WTC11 (cell line): ENCODE measurements at regions not wholly inside any gene's neighbourhood (a gene's known extent, or its start where the extent isn't known, plus 50 kb on each side); places are given as distances from the start of the nearest gene placed in this dataset.

Experiments used
- ATAC-seq: fragments of 200-7000 bp; cut with Tn5 transposase; 2 replicates; pipeline ENCODE4 v1.10.0; 2021; ENCODE audit warnings: mild to moderate bottlenecking, moderate library complexity
- CTCF ChIA-PET: fragments of 300-600 bp; sonication (Branson Sonifier 250); formaldehyde crosslinking; loops from one replicate; lab custom pipeline; 2021; ENCODE audit warnings: antibody characterized with exemption; lab: Charles Lee
- POLR2A ChIA-PET: fragments of 350-600 bp; sonication (Branson Sonifier 250); formaldehyde crosslinking; loops from one replicate; lab custom pipeline; 2021; ENCODE audit warnings: antibody characterized with exemption; lab: Charles Lee
- DNase-seq: peaks from one replicate; pipeline ENCODE4 v3.0.0; 2021; ENCODE audit warnings: low spot score
- H3K27ac Mint-ChIP-seq: 2 replicates; pipeline ENCODE4 v1.8.0; 2021; ENCODE audit warnings: mixed read lengths
- H3K27me3 Mint-ChIP-seq: 2 replicates; pipeline ENCODE4 v1.8.0; 2021; ENCODE audit warnings: low read depth, mild to moderate bottlenecking, moderate library complexity, mixed read lengths
- H3K36me3 Mint-ChIP-seq: 2 replicates; pipeline ENCODE4 v1.8.0; 2021; ENCODE audit warnings: mixed read lengths
- H3K4me1 Mint-ChIP-seq: 2 replicates; pipeline ENCODE4 v1.8.0; 2022; ENCODE audit warnings: mixed read lengths
- H3K4me3 Mint-ChIP-seq: 2 replicates; pipeline ENCODE4 v1.8.0; 2021; ENCODE audit warnings: mild to moderate bottlenecking, moderate library complexity, mixed read lengths
- H3K9me3 Mint-ChIP-seq: 2 replicates; pipeline ENCODE4 v1.8.0; 2021; ENCODE audit warnings: mixed read lengths
- AFF4 ChIP-seq: sonication (generic); formaldehyde crosslinking; IDR thresholded peaks from 2 replicates; pipeline ENCODE4 v1.8.1; 2023; ENCODE audit warnings: mild to moderate bottlenecking, missing genetic modification reagents, borderline replicate concordance
- AR ChIP-seq: fragments of 250-450 bp; sonication (Bioruptor Pico); IDR thresholded peaks from 2 replicates; pipeline ENCODE4 v1.9.0; 2021; ENCODE audit warnings: mild to moderate bottlenecking
- CBFB ChIP-seq: sonication (generic); formaldehyde crosslinking; IDR thresholded peaks from 2 replicates; pipeline ENCODE4 v1.8.1; 2022; ENCODE audit warnings: mild to moderate bottlenecking, low read depth, missing genetic modification reagents
- CREM ChIP-seq: sonication (generic); formaldehyde crosslinking; IDR thresholded peaks from 2 replicates; pipeline ENCODE4 v1.8.1; 2022; ENCODE audit warnings: mild to moderate bottlenecking, missing genetic modification reagents, moderate library complexity
- CTCF ChIP-seq: fragments of 200-600 bp; IDR thresholded peaks from 2 replicates; pipeline ENCODE4 v1.8.0; 2022; ENCODE audit warnings: antibody characterized with exemption
- FOXP4 ChIP-seq: sonication (generic); formaldehyde crosslinking; IDR thresholded peaks from 2 replicates; pipeline ENCODE4 v1.8.0; 2022; ENCODE audit warnings: mild to moderate bottlenecking, missing genetic modification reagents
- GRHL2 ChIP-seq: fragments of 250-450 bp; sonication (Bioruptor Pico); IDR thresholded peaks from 2 replicates; pipeline ENCODE4 v1.8.0; 2022; ENCODE audit warnings: mild to moderate bottlenecking, moderate library complexity; ENCODE audit not compliant: insufficient replicate concordance, severe bottlenecking
- IRF1 ChIP-seq: sonication (generic); formaldehyde crosslinking; IDR thresholded peaks from 2 replicates; pipeline ENCODE4 v1.8.0; 2023; ENCODE audit warnings: missing genetic modification reagents
- IRF2 ChIP-seq: sonication (generic); formaldehyde crosslinking; IDR thresholded peaks from 2 replicates; pipeline ENCODE4 v1.8.0; 2022; ENCODE audit warnings: low read depth, missing genetic modification reagents, borderline replicate concordance
- MYBL2 ChIP-seq: sonication (generic); formaldehyde crosslinking; IDR thresholded peaks from 2 replicates; pipeline ENCODE4 v1.8.1; 2023; ENCODE audit warnings: mild to moderate bottlenecking, moderate library complexity, missing genetic modification reagents
- NR2C2 ChIP-seq: sonication (generic); formaldehyde crosslinking; IDR thresholded peaks from 2 replicates; pipeline ENCODE4 v1.8.0; 2022; ENCODE audit warnings: mild to moderate bottlenecking, missing genetic modification reagents
- PRRX2 ChIP-seq: fragments of 250-450 bp; sonication (Bioruptor Pico); IDR thresholded peaks from 2 replicates; pipeline ENCODE4 v1.8.0; 2021; ENCODE audit warnings: mild to moderate bottlenecking
- STAT6 ChIP-seq: sonication (generic); formaldehyde crosslinking; conservative IDR thresholded peaks from 2 replicates; pipeline ENCODE4 v1.8.1; 2023; ENCODE audit warnings: mild to moderate bottlenecking, low read depth, missing genetic modification reagents, moderate library complexity
- TCF7 ChIP-seq: sonication (generic); formaldehyde crosslinking; IDR thresholded peaks from 2 replicates; pipeline ENCODE4 v1.8.0; 2022; ENCODE audit warnings: mild to moderate bottlenecking, low read depth, missing genetic modification reagents, moderate library complexity
- ZNF138 ChIP-seq: sonication (generic); formaldehyde crosslinking; conservative IDR thresholded peaks from 2 replicates; pipeline ENCODE4 v1.8.1; 2022; ENCODE audit warnings: mild to moderate bottlenecking, moderate library complexity, missing genetic modification reagents
- ZNF281 ChIP-seq: sonication (generic); formaldehyde crosslinking; IDR thresholded peaks from 2 replicates; pipeline ENCODE4 v1.8.0; 2023; ENCODE audit warnings: mild to moderate bottlenecking, missing genetic modification reagents
- ZNF416 ChIP-seq: fragments of 250-450 bp; sonication (Bioruptor Pico); IDR thresholded peaks from 2 replicates; pipeline ENCODE4 v1.9.0; 2021; ENCODE audit warnings: mild to moderate bottlenecking, inconsistent platforms
- ZNF512 ChIP-seq: sonication (generic); formaldehyde crosslinking; IDR thresholded peaks from 2 replicates; pipeline ENCODE4 v1.8.1; 2022; ENCODE audit warnings: missing genetic modification reagents, borderline replicate concordance

GRCh38 chr16:86196687-86197391 lies 297.9 kb downstream of the IRF8 start:
- Mint-ChIP-seq H3K27ac (no peak overlapping the region; the same call in 1 of the 2 replicates), H3K4me1 (peaks cover 60% of the 10 kb centered on the region), H3K36me3 (no peaks in the 10 kb centered on the region), H3K4me3 (no peak overlapping the region), H3K27me3 (no peaks in the 10 kb centered on the region), H3K9me3 (no peaks in the 10 kb centered on the region)
- POLR2A ChIA-PET = interaction anchor here (0.6 kb wide), 1 partner anchor 12 kb away, joined by 3 read pairs; no protein-coding TSS in a partner anchor
- CTCF ChIA-PET = no interaction called here
- DNase-seq (no peak), ATAC-seq (no peak)
- TF ChIP-seq IRF1 (CRISPR knock-in tag) = no peak
- no peak for TF ChIP-seq MYBL2 (CRISPR knock-in tag)
- no peak for TF ChIP-seq NR2C2 (CRISPR knock-in tag)
- no peak for TF ChIP-seq CREM
- no peak for TF ChIP-seq ZNF281 (CRISPR knock-in tag)
- no peak for TF ChIP-seq FOXP4 (CRISPR knock-in tag)
- no peak for TF ChIP-seq ZNF512
- TF ChIP-seq CBFB (CRISPR knock-in tag) = no peak
- no peak for TF ChIP-seq PRRX2
- no peak for TF ChIP-seq ZNF416 (CRISPR knock-in tag)
- TF ChIP-seq ZNF138 (CRISPR knock-in tag) = no peak
- no peak for TF ChIP-seq STAT6 (CRISPR knock-in tag)
- TF ChIP-seq CTCF = no peak
- no peak for TF ChIP-seq AR (CRISPR knock-in tag)
- TF ChIP-seq AFF4 = no peak
- no peak for TF ChIP-seq TCF7 (CRISPR knock-in tag)
- no peak for TF ChIP-seq IRF2 (CRISPR knock-in tag)
- no peak for TF ChIP-seq GRHL2 (CRISPR knock-in tag)
